HG03354 (cell line): ENCODE measurements at regions not wholly inside any gene's neighbourhood (a gene's known extent, or its start where the extent isn't known, plus 50 kb on each side); places are given as distances from the start of the nearest gene placed in this dataset.

Experiments
- ATAC-seq: cut with Tn5 transposase; IDR thresholded peaks from one replicate; pipeline ENCODE4 v1.9.1; 2021; ENCODE audit warnings: mild to moderate bottlenecking; ENCODE audit not compliant: unreplicated experiment, poor library complexity, severe bottlenecking

GRCh38 chr10:107336061-107336460, 171.6 kb upstream of the SORCS1 start:
- no peak for ATAC-seq

- ATAC-seq, result no peak
Observed at GRCh38 chr10:107317592-107317991, 153.1 kb upstream of the SORCS1 start.

- no peak for ATAC-seq
Observed at GRCh38 chr10:107303203-107303602, 138.7 kb upstream of the SORCS1 start.

- no peak for ATAC-seq
Observed at GRCh38 chr10:107299606-107300005, 135.1 kb upstream of the SORCS1 start.

- no peak for ATAC-seq
Observed at GRCh38 chr10:107284187-107284586, 119.7 kb upstream of the SORCS1 start.

- ATAC-seq, result no peak
Observed at GRCh38 chr10:107280293-107280692, 115.8 kb upstream of the SORCS1 start.

- no peak for ATAC-seq
Observed at GRCh38 chr10:107277591-107277990, 113.1 kb upstream of the SORCS1 start.

- no peak for ATAC-seq
Observed at GRCh38 chr10:107275806-107276205, 111.3 kb upstream of the SORCS1 start.

- no peak for ATAC-seq
Observed at GRCh38 chr10:107269626-107270025, 105.1 kb upstream of the SORCS1 start.

- no peak for ATAC-seq
Observed at GRCh38 chr10:107264742-107265141, 100.2 kb upstream of the SORCS1 start.

GRCh38 chr10:107244122-107244521, 79.6 kb upstream of the SORCS1 start:
- ATAC-seq, result no peak

GRCh38 chr10:107238275-107238674, 73.8 kb upstream of the SORCS1 start:
- ATAC-seq, result no peak

GRCh38 chr10:107232013-107232412, 67.5 kb upstream of the SORCS1 start:
- ATAC-seq, result no peak

- no peak for ATAC-seq
Observed at GRCh38 chr10:107230887-107231286, 66.4 kb upstream of the SORCS1 start.

- ATAC-seq, result no peak
Observed at GRCh38 chr10:107215681-107216080, 51.2 kb upstream of the SORCS1 start.
